Endothelial cell of umbilical vein (primary cell): ENCODE measurements at regions not wholly inside any gene's neighbourhood (a gene's known extent, or its start where the extent isn't known, plus 50 kb on each side); places are given as distances from the start of the nearest gene placed in this dataset.

Source experiments
- BruUV-seq: library from RNA; stranded (reverse); fragments of 400-500 nt; replicated peaks from 2 replicates; lab custom pipeline; 2021; lab: Mats Ljungman, UMichigan
- CTCF ChIA-PET: fragments of 300-600, 350-600 bp; sonication (Branson Sonifier 250); formaldehyde crosslinking; loops from one replicate; lab custom pipeline; 2021; ENCODE audit warnings: antibody characterized with exemption, inconsistent platforms; lab: Charles Lee
- POLR2A ChIA-PET: fragments of 300-600, 350-600 bp; sonication (Branson Sonifier 250); formaldehyde crosslinking; loops from one replicate; lab custom pipeline; 2021; ENCODE audit warnings: antibody characterized with exemption, inconsistent platforms; lab: Charles Lee
- DNase-seq: peaks from one replicate; pipeline ENCODE4 v3.0.0-alpha.2; 2011; ENCODE audit warnings: low read depth, low spot score
- FAIRE-seq: peaks from 2 replicates; lab custom pipeline; 2011; peaks lifted over from hg19 to GRCh38; lab: Jason Lieb, UNC
- H2AFZ ChIP-seq: 2 replicates; pipeline ENCODE4 v1.6.0; 2012; ENCODE audit warnings: low read depth, low read length, control low read depth, inconsistent platforms
- H3K27ac ChIP-seq: 2 replicates; pipeline ENCODE4 v1.5.1; 2011; ENCODE audit warnings: low read depth, mild to moderate bottlenecking, control low read depth, low read length, moderate library complexity; ENCODE audit not compliant: insufficient read depth
- H3K27me3 ChIP-seq, 2 experiments: 2 replicates each; pipeline versions ENCODE4 v1.6.0 to v1.6.1; 2011; ENCODE audit warnings: low read length in 2 of 2, mixed read lengths in 1 of 2; ENCODE audit not compliant: control insufficient read depth in 2 of 2, insufficient read depth in 2 of 2
- H3K36me3 ChIP-seq, 2 experiments: 2 replicates in 1 of 2; 3 replicates in 1 of 2; pipeline ENCODE4 v1.5.1; 2011; ENCODE audit warnings: low read length in 2 of 2, mild to moderate bottlenecking in 1 of 2, moderate library complexity in 1 of 2; ENCODE audit not compliant: control insufficient read depth in 2 of 2, insufficient read depth in 2 of 2; ENCODE audit errors: extremely low read depth in 1 of 2
- H3K4me1 ChIP-seq: 3 replicates; pipeline ENCODE4 v1.5.1; 2011; ENCODE audit warnings: mild to moderate bottlenecking, low read length; ENCODE audit not compliant: control insufficient read depth, insufficient read depth; ENCODE audit errors: extremely low read depth
- H3K4me2 ChIP-seq: 2 replicates; pipeline ENCODE4 v1.6.1; 2011; ENCODE audit warnings: low read length, control low read depth, mixed read lengths; ENCODE audit not compliant: insufficient read depth
- H3K4me3 ChIP-seq, 3 experiments: fragments of 200-600 bp in 1 of 3; sonication (generic), shearing (Covaris generic) in 1 of 3; replicated peaks in 1 of 3; 2 replicates each; pipeline ENCODE4 v1.5.1; 2011 to 2016; ENCODE audit warnings: control low read depth in 3 of 3, low read length in 3 of 3, mild to moderate bottlenecking in 2 of 3, inconsistent platforms in 1 of 3, low read depth in 1 of 3, moderate library complexity in 1 of 3; ENCODE audit not compliant: insufficient read depth in 1 of 3
- H3K79me2 ChIP-seq: 2 replicates; pipeline ENCODE4 v1.6.0; 2012; ENCODE audit warnings: low read length, inconsistent platforms; ENCODE audit not compliant: control insufficient read depth, insufficient read depth
- H3K9ac ChIP-seq: replicated peaks from 2 replicates; pipeline ENCODE3; 2011; ENCODE audit warnings: low read length, control low read depth; ENCODE audit not compliant: insufficient read depth; ENCODE audit errors: extremely low read depth
- H3K9me1 ChIP-seq: replicated peaks from 3 replicates; pipeline ENCODE4 v1.6.0; 2011; ENCODE audit warnings: mild to moderate bottlenecking, low read length; ENCODE audit not compliant: control insufficient read depth, insufficient read depth; ENCODE audit errors: extremely low read depth
- H3K9me3 ChIP-seq: replicated peaks from 2 replicates; pipeline ENCODE4 v1.5.1; 2012; ENCODE audit warnings: low read length, inconsistent platforms; ENCODE audit not compliant: control insufficient read depth, insufficient read depth
- H4K20me1 ChIP-seq: replicated peaks from 2 replicates; pipeline ENCODE3; 2011; ENCODE audit warnings: mild to moderate bottlenecking, low read length; ENCODE audit not compliant: control insufficient read depth, insufficient read depth; ENCODE audit errors: extremely low read depth
- CTCF ChIP-seq, 2 donors: IDR thresholded peaks; 1 replicate in 1 of 2; 2 replicates in 1 of 2; pipeline ENCODE4 v1.5.1; 2011; ENCODE audit warnings: low read length in 2 of 2, mild to moderate bottlenecking in 2 of 2, moderate library complexity in 2 of 2, control low read depth in 1 of 2, inconsistent platforms in 1 of 2, low read depth in 1 of 2; ENCODE audit not compliant: insufficient read depth in 1 of 2; ENCODE audit errors: extremely low read depth in 1 of 2
- EZH2 ChIP-seq: IDR thresholded peaks from 2 replicates; pipeline ENCODE4 v1.6.1; 2012; ENCODE audit warnings: borderline replicate concordance, low read depth, mild to moderate bottlenecking, moderate library complexity, low read length, inconsistent platforms; ENCODE audit not compliant: severe bottlenecking
- FOS ChIP-seq: IDR thresholded peaks from 2 replicates; pipeline ENCODE4 v1.6.1; 2011; ENCODE audit warnings: mild to moderate bottlenecking, low read length, moderate library complexity, borderline replicate concordance; ENCODE audit not compliant: insufficient read depth
- GATA2 ChIP-seq: IDR thresholded peaks from 2 replicates; pipeline ENCODE4 v1.7.0; 2011; ENCODE audit warnings: low read depth, mild to moderate bottlenecking, moderate library complexity, mixed read lengths, low read length; ENCODE audit not compliant: insufficient read length, insufficient read depth
- JUN ChIP-seq: IDR thresholded peaks from 2 replicates; pipeline ENCODE4 v1.6.1; 2011; ENCODE audit warnings: borderline replicate concordance, low read depth; ENCODE audit not compliant: insufficient read length, insufficient read depth
- MAX ChIP-seq: IDR thresholded peaks from 2 replicates; pipeline ENCODE4 v1.6.1; 2011; ENCODE audit not compliant: insufficient read depth, insufficient read length
- MYC ChIP-seq: IDR thresholded peaks from one replicate; pipeline ENCODE4 v1.6.1; 2011; ENCODE audit warnings: mild to moderate bottlenecking, low read depth, low read length
- POLR2A ChIP-seq: IDR thresholded peaks from 2 replicates; pipeline ENCODE4 v1.6.1; 2012; ENCODE audit warnings: low read depth, mild to moderate bottlenecking, control low read depth, low read length
- POLR2AphosphoS5 ChIP-seq: IDR thresholded peaks from 2 replicates; pipeline ENCODE4 v1.6.1; 2012; ENCODE audit warnings: low read depth, mild to moderate bottlenecking, control low read depth, low read length, moderate library complexity; ENCODE audit not compliant: insufficient read depth
- dilution Hi-C: fragments of 300-500 bp; cut with MboI; formaldehyde crosslinking; loops from one replicate; pipeline ENCODE4 v1.15.0; 2019; ENCODE audit warnings: low sequenced_read_pairs; ENCODE audit not compliant: extremely low pct_ligation_motif_present
- intact Hi-C: fragments of 100-400 bp; cut with micrococcal nuclease; formaldehyde crosslinking; loops from one replicate; pipeline ENCODE4 v1.10.0; 2022

- Histone ChIP-seq H3K9me1 (no peaks in the 10 kb centered on the region), H3K27ac (no peak overlapping the region), H2AFZ (no peak overlapping the region), H3K4me2 (no peak overlapping the region), H4K20me1 (no peaks in the 10 kb centered on the region), H3K9ac (no peak overlapping the region), H3K9me3 (no peaks in the 10 kb centered on the region), H3K4me1 (no peaks in the 10 kb centered on the region), H3K4me3 (no peak overlapping the region), H3K36me3 (no peaks in the 10 kb centered on the region), H3K27me3 (peaks cover 8% of the 10 kb centered on the region in 2 experiments), H3K79me2 (no peaks in the 10 kb centered on the region)
- ChIA-PET POLR2A (no interaction called here), CTCF (interaction anchor here (0.5 to 1.5 kb wide), 4 partner anchors 12 to 459 kb away, joined by 3 to 7 read pairs (median 5); no protein-coding TSS in a partner anchor)
- intact Hi-C loops (no loop called here), dilution Hi-C loops (no loop called here)
- FAIRE-seq: no peak
- BruUV-seq: no TSS peak
- DNase-seq: no peak
- TF ChIP-seq MYC (no peak), CTCF (IDR thresholded peaks at IDR 0.05; ENCODE audit: extremely low read depth in 1 of 2, insufficient read depth in 1 of 2, low read depth in 1 of 2, low read length in 2 of 2) (no peak), JUN (no peak), EZH2 (no peak), POLR2A (no peak), MAX (no peak), FOS (no peak), GATA2 (no peak), POLR2AphosphoS5 (no peak)
Observed at GRCh38 chr12:47491516-47492305, 214.1 kb downstream of the RPAP3 start.
